ENCODE measurements at regions not wholly inside any gene's neighbourhood (a gene's known extent, or its start where the extent isn't known, plus 50 kb on each side); places are given as distances from the start of the nearest gene placed in this dataset.

DNA sequence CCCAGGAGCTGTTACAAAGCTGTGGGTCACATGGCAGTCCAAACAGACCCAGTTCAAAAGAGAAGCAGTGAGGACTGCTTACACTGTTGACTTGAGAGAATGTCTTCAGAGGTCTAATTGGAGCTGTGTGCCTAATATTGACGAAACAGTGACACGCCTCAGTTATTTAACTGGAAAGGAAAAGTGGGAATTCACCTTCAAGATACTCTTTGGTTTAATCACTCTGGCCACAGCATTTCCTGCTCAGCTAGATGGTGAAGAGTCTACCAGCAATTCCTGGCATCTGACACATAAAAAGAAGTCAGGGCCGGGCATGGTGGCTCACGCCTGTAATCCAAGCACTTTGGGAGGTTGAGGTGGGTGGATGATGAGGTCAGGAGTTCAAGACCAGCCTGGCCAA lies 326.4 kb downstream of the SV2B start:
- Mint-ChIP-seq H3K9me3 (no peaks in the 10 kb centered on the region), H3K27me3 (peaks cover 13% of the 10 kb centered on the region), H3K36me3 (no peaks in the 10 kb centered on the region), H3K4me1 (ENCODE audit: unreplicated experiment) (no peaks in the 10 kb centered on the region), H3K4me3 (no peak overlapping the region), H3K27ac (no peak overlapping the region)
- TF ChIP-seq, protein P1, sequence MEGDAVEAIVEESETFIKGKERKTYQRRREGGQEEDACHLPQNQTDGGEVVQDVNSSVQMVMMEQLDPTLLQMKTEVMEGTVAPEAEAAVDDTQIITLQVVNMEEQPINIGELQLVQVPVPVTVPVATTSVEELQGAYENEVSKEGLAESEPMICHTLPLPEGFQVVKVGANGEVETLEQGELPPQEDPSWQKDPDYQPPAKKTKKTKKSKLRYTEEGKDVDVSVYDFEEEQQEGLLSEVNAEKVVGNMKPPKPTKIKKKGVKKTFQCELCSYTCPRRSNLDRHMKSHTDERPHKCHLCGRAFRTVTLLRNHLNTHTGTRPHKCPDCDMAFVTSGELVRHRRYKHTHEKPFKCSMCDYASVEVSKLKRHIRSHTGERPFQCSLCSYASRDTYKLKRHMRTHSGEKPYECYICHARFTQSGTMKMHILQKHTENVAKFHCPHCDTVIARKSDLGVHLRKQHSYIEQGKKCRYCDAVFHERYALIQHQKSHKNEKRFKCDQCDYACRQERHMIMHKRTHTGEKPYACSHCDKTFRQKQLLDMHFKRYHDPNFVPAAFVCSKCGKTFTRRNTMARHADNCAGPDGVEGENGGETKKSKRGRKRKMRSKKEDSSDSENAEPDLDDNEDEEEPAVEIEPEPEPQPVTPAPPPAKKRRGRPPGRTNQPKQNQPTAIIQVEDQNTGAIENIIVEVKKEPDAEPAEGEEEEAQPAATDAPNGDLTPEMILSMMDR (conservative IDR thresholded peaks at IDR 0.05): no peak
- DNase-seq (ENCODE audit: extremely low spot score, unreplicated experiment): no peak

DNA sequence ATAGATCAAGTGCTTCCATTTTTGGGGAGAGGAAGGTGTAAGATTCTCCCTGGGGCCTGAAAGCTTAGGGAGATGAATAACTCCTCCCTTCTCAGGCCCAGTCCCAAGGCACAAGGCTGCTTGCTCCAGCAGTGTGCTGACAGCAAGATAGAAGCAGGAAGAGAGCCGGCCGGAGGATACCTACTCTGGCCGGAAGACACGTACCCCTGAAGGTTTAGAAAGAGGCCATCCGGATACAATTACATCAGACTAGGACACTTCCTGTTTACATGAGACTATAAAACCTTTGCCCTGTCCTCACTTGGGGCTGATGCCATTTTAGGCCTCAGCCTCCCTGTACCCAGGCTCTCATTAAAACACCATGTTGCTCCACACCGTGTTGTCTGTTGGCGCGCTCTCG lies 329.9 kb downstream of the SV2B start:
- Mint-ChIP-seq H3K9me3 (no peaks in the 10 kb centered on the region), H3K27ac (no peak overlapping the region), H3K4me3 (no peak overlapping the region), H3K27me3 (peaks cover 4% of the 10 kb centered on the region), H3K4me1 (ENCODE audit: unreplicated experiment) (no peaks in the 10 kb centered on the region), H3K36me3 (no peaks in the 10 kb centered on the region)
- DNase-seq (ENCODE audit: extremely low spot score, unreplicated experiment): no peak
- TF ChIP-seq, protein P1 (conservative IDR thresholded peaks at IDR 0.05): no peak

DNA sequence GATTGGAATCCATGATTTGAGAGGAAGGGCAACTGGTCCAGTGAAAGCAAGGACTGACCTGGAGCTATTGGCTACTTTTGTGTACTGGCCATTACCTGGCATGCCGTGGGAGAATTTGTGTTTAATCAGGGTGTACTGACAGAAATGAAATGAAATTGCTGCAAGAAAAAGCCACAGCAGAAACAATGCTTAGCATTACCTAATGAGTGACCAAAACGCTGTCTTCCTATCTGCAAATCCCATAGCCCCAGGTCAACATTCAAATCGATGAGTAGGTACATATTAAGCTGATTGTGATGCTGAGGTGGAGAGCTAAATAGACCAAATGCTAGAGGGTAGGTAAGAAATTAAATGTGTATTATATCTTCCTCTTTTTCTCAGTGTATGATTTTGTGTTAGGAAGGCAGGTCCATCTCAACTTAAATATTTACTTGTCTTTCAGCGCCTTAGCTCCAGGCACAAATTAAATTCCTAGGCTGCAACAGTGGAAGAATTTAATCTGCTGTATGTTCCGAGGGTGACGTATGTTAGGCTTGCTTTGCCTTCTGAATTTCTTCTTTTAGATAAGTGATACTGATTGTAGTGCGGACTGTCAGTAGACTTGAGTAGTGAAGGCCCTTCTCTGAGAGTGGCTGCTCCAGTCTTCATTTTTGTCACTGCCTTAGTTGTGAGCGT lies 331.1 kb downstream of the SV2B start:
- Mint-ChIP-seq H3K27ac (no peak overlapping the region), H3K9me3 (no peaks in the 10 kb centered on the region), H3K4me3 (no peak overlapping the region), H3K4me1 (ENCODE audit: unreplicated experiment) (no peaks in the 10 kb centered on the region), H3K36me3 (no peaks in the 10 kb centered on the region), H3K27me3 (peaks cover 1% of the 10 kb centered on the region)
- TF ChIP-seq, protein P1 (conservative IDR thresholded peaks at IDR 0.05): no peak
- DNase-seq (ENCODE audit: extremely low spot score, unreplicated experiment): no peak

DNA sequence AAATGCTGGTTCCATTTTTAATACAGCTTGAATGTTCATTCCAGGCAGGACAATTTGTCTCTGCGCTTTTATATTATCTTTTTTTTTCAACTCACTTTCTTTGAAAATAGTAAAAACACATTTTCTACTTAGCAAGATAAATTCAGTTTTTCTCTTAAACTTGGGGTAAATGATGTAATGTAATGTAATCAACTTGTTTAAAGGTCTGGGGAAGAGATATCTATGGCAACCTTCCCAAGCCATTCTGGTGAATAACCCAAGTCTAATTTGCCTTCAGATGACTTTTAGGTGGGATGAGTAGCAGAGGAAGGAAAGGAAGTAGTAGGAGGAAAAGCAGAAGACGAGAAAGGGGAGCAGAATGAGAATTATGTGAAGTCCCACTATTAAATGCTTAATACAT lies 335.1 kb downstream of the SV2B start:
- no peaks in the 10 kb centered on the region for H3K9me3 Mint-ChIP-seq
- H3K27me3 Mint-ChIP-seq: peaks cover 3% of the 10 kb centered on the region
- H3K4me1 Mint-ChIP-seq (ENCODE audit: unreplicated experiment): no peaks in the 10 kb centered on the region
- TF ChIP-seq, protein P1 (conservative IDR thresholded peaks at IDR 0.05): no peak
- DNase-seq (ENCODE audit: extremely low spot score, unreplicated experiment): no peak
- H3K36me3 Mint-ChIP-seq: no peaks in the 10 kb centered on the region
- no peak overlapping the region for H3K4me3 Mint-ChIP-seq
- H3K27ac Mint-ChIP-seq: no peak overlapping the region

DNA sequence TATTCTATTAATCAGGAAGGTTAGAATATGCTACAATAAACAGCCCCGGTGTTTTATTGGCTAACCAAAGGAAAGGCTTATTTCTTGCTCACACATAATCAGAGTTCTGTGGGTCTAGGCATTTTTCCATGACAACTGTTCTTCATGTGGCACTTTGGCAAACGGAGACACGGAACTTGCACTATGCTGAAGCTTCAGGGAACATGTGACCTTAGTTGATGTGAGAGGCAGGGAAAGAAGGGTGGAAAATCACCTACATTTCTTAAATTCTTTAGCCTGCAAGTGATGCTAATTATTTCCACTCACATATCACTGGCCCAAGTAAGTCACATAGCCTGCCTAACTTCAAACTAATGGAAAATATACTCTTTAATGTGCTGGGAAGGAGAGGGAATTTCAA lies 344.6 kb downstream of the SV2B start:
- H3K27me3 Mint-ChIP-seq: no peaks in the 10 kb centered on the region
- no peaks in the 10 kb centered on the region for H3K9me3 Mint-ChIP-seq
- no peaks in the 10 kb centered on the region for H3K4me1 Mint-ChIP-seq (ENCODE audit: unreplicated experiment)
- no peaks in the 10 kb centered on the region for H3K36me3 Mint-ChIP-seq
- TF ChIP-seq, protein P1 (conservative IDR thresholded peaks at IDR 0.05): no peak
- DNase-seq (ENCODE audit: extremely low spot score, unreplicated experiment): no peak
- no peak overlapping the region for H3K27ac Mint-ChIP-seq
- no peak overlapping the region for H3K4me3 Mint-ChIP-seq
